SK-N-MC (cell line): ENCODE measurements at regions not wholly inside any gene's neighbourhood (a gene's known extent, or its start where the extent isn't known, plus 50 kb on each side); places are given as distances from the start of the nearest gene placed in this dataset.
A peak's percentile ranks its signal among the peaks of the same experiment; 100 is the strongest.

ENCODE experiments used
- DNase-seq: peaks from one replicate; pipeline ENCODE4 v3.0.0-alpha.2; 2011; ENCODE audit warnings: low read depth, low spot score
- H3K27ac ChIP-seq: fragments of 200-600 bp; sonication (generic); 2 replicates; pipeline ENCODE4 v1.5.1; 2016; ENCODE audit warnings: mixed run types
- H3K36me3 ChIP-seq: fragments of 200-600 bp; sonication (generic); 2 replicates; pipeline ENCODE4 v1.6.1; 2017; ENCODE audit warnings: antibody characterized with exemption, low read length, mixed read lengths; ENCODE audit not compliant: insufficient read depth
- H3K4me3 ChIP-seq: fragments of 200-600 bp; sonication (generic); 2 replicates; pipeline ENCODE4 v1.5.1; 2016
- H3K9ac ChIP-seq: fragments of 200-600 bp; sonication (generic); 2 replicates; pipeline ENCODE4 v1.8.0; 2017; ENCODE audit warnings: mixed run types, mixed read lengths; ENCODE audit not compliant: insufficient read length
- H3K9me3 ChIP-seq: fragments of 200-600 bp; sonication (generic); 2 replicates; pipeline ENCODE4 v1.6.1; 2017; ENCODE audit warnings: low read depth, mild to moderate bottlenecking, antibody characterized with exemption, low read length, moderate library complexity, mixed read lengths
- EZH2 ChIP-seq: fragments of 200-600 bp; sonication (generic); IDR thresholded peaks from one replicate; pipeline ENCODE4 v1.6.1; 2017; ENCODE audit warnings: antibody characterized with exemption
- FOXP2 ChIP-seq: optimal IDR thresholded peaks from 2 replicates; pipeline ENCODE3; 2011; ENCODE audit warnings: mild to moderate bottlenecking, moderate library complexity; ENCODE audit not compliant: insufficient read depth; ENCODE audit errors: extremely low read length, control extremely low read depth
- POLR2AphosphoS5 ChIP-seq: IDR thresholded peaks from 2 replicates; pipeline ENCODE4 v1.6.1; 2012; ENCODE audit warnings: mild to moderate bottlenecking, low read depth, low read length, borderline replicate concordance

- no peak overlapping the region for H3K27ac ChIP-seq
- DNase-seq = no peak
- TF ChIP-seq POLR2AphosphoS5 (no peak), FOXP2 (no peak), EZH2 (no peak)
- H3K9me3 ChIP-seq = no peaks in the 10 kb centered on the region
- no peak overlapping the region for H3K9ac ChIP-seq
- H3K36me3 ChIP-seq = no peaks in the 10 kb centered on the region
- H3K4me3 ChIP-seq = no peak overlapping the region
Measured at GRCh38 chr16:79449900-79450299, 150.6 kb downstream of the MAF start.

- Histone ChIP-seq H3K36me3 (no peaks in the 10 kb centered on the region), H3K27ac (no peak overlapping the region), H3K9me3 (no peaks in the 10 kb centered on the region), H3K4me3 (no peak overlapping the region), H3K9ac (no peak overlapping the region)
- TF ChIP-seq POLR2AphosphoS5 = no peak
- no peak for TF ChIP-seq FOXP2
- no peak for TF ChIP-seq EZH2
- DNase-seq = no peak
Measured at GRCh38 chr16:79449067-79449769, 151.3 kb downstream of the MAF start.

- Histone ChIP-seq H3K36me3 (no peaks in the 10 kb centered on the region), H3K27ac (no peak overlapping the region), H3K9me3 (no peaks in the 10 kb centered on the region), H3K4me3 (no peak overlapping the region), H3K9ac (no peak overlapping the region)
- no peak for DNase-seq
- TF ChIP-seq FOXP2 = no peak
- TF ChIP-seq POLR2AphosphoS5 = no peak
- TF ChIP-seq EZH2 = no peak
Measured at GRCh38 chr16:79444572-79444971, 156.0 kb downstream of the MAF start.

- TF ChIP-seq FOXP2 (no peak), EZH2 (no peak), POLR2AphosphoS5 (no peak)
- no peak for DNase-seq
- Histone ChIP-seq H3K27ac (no peak overlapping the region), H3K9ac (no peak overlapping the region), H3K36me3 (no peaks in the 10 kb centered on the region), H3K9me3 (no peaks in the 10 kb centered on the region), H3K4me3 (no peak overlapping the region)
Measured at GRCh38 chr16:79439901-79440300, 160.6 kb downstream of the MAF start.

GRCh38 chr16:79437764-79438751 lies 162.5 kb downstream of the MAF start:
- Histone ChIP-seq H3K27ac (peak overlapping the region; percentile 57), H3K9ac (no peak overlapping the region), H3K36me3 (no peaks in the 10 kb centered on the region), H3K9me3 (no peaks in the 10 kb centered on the region), H3K4me3 (peak overlapping the region; percentile 69)
- no peak for DNase-seq
- TF ChIP-seq FOXP2 (no peak), EZH2 (no peak), POLR2AphosphoS5 (no peak)

- Histone ChIP-seq H3K9me3 (no peaks in the 10 kb centered on the region), H3K27ac (no peak overlapping the region), H3K9ac (no peak overlapping the region), H3K36me3 (no peaks in the 10 kb centered on the region), H3K4me3 (no peak overlapping the region)
- TF ChIP-seq EZH2 (no peak), FOXP2 (no peak), POLR2AphosphoS5 (no peak)
- DNase-seq = no peak
Measured at GRCh38 chr16:79436885-79437284, 163.7 kb downstream of the MAF start.

- no peak for DNase-seq
Measured at GRCh38 chr16:79434771-79435170, 165.8 kb downstream of the MAF start.

GRCh38 chr16:79434092-79434491 lies 166.4 kb downstream of the MAF start:
- no peak overlapping the region for H3K27ac ChIP-seq
- no peak for DNase-seq
- H3K9me3 ChIP-seq = no peaks in the 10 kb centered on the region
- no peak overlapping the region for H3K4me3 ChIP-seq
- no peaks in the 10 kb centered on the region for H3K36me3 ChIP-seq
- TF ChIP-seq POLR2AphosphoS5 (no peak), EZH2 (no peak), FOXP2 (no peak)
- no peak overlapping the region for H3K9ac ChIP-seq

More at GRCh38 chr16:79434771-79435170, 165.8 kb downstream of the MAF start:
- H3K9me3 ChIP-seq = no peaks in the 10 kb centered on the region
- H3K36me3 ChIP-seq = no peaks in the 10 kb centered on the region
- H3K9ac ChIP-seq = no peak overlapping the region
- no peak overlapping the region for H3K4me3 ChIP-seq
- TF ChIP-seq POLR2AphosphoS5 (no peak), FOXP2 (no peak), EZH2 (no peak)
- no peak overlapping the region for H3K27ac ChIP-seq
